Coronary artery (tissue), 2 donors: ENCODE measurements at regions not wholly inside any gene's neighbourhood (a gene's known extent, or its start where the extent isn't known, plus 50 kb on each side); places are given as distances from the start of the nearest gene placed in this dataset.
"Not testable (repeated sequence)": the region's sequence is repeated elsewhere in the genome, so short reads cannot be mapped to it uniquely, and the experiment has no call there.

Source experiments
- DNase-seq: peaks from one replicate; pipeline ENCODE4 v3.0.0-alpha.2; 2017; ENCODE audit warnings: low spot score
- H3K27ac ChIP-seq, 2 donors: fragments of 200-600 bp; sonication (generic); one replicate each; pipeline ENCODE4 v1.5.1; 2016 to 2019
- H3K4me3 ChIP-seq: fragments of 200-600 bp; sonication (generic); 2 replicates; pipeline ENCODE4 v1.5.1; 2016; ENCODE audit warnings: mild to moderate bottlenecking, moderate library complexity
- TF ChIP-seq, protein P1 (sequence below): fragments of 200-600 bp; sonication (generic); IDR thresholded peaks from one replicate; pipeline ENCODE4 v1.5.1; 2019; ENCODE audit warnings: antibody characterized with exemption

DNA sequence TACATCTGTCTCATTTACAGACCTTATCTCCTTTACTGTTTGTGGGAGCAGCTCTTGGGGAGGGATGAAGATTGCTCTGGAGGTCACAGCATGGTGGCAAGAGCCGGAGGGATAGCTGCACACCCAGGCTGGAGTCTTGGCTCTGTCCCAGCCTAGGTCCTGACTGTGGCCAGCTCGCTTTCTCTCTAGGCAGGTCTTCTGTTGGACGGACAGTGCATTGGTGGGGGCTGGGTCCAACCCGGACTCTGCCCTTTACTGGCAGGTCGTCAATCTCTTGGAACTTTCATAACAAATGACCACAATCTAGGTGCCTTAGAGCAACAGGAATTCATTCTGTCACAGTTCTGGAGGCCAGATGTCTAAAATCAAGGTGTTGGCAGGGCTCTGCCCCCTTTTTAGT is 319.8 kb upstream of the C1orf174 start:
- DNase-seq = no peak
- Histone ChIP-seq H3K27ac (no peak overlapping the region), H3K4me3 (no peak overlapping the region)
- TF ChIP-seq, protein P1, sequence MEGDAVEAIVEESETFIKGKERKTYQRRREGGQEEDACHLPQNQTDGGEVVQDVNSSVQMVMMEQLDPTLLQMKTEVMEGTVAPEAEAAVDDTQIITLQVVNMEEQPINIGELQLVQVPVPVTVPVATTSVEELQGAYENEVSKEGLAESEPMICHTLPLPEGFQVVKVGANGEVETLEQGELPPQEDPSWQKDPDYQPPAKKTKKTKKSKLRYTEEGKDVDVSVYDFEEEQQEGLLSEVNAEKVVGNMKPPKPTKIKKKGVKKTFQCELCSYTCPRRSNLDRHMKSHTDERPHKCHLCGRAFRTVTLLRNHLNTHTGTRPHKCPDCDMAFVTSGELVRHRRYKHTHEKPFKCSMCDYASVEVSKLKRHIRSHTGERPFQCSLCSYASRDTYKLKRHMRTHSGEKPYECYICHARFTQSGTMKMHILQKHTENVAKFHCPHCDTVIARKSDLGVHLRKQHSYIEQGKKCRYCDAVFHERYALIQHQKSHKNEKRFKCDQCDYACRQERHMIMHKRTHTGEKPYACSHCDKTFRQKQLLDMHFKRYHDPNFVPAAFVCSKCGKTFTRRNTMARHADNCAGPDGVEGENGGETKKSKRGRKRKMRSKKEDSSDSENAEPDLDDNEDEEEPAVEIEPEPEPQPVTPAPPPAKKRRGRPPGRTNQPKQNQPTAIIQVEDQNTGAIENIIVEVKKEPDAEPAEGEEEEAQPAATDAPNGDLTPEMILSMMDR = no peak

DNA sequence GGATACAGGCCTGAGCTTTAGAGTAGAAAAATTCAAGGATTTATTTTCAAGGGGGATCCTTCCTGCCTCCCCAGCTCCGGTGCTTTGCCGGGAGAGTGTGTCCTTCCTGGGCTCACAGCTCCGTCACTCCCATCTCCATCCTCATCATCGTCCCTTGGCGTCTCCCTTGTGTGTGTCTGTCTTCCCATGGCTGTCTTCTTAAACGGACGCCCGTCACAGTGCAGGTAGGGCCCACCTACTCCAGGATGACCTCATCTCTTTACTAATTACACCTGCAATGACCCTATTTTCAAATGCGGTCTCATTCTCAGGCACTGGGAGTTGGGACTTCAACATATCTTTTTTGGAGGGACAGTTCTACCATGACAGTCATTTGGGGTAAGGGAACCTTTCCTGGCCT is 320.3 kb upstream of the C1orf174 start:
- TF ChIP-seq, protein P1 = no peak
- H3K27ac ChIP-seq = no peak overlapping the region
- no peak overlapping the region for H3K4me3 ChIP-seq
- no peak for DNase-seq

DNA sequence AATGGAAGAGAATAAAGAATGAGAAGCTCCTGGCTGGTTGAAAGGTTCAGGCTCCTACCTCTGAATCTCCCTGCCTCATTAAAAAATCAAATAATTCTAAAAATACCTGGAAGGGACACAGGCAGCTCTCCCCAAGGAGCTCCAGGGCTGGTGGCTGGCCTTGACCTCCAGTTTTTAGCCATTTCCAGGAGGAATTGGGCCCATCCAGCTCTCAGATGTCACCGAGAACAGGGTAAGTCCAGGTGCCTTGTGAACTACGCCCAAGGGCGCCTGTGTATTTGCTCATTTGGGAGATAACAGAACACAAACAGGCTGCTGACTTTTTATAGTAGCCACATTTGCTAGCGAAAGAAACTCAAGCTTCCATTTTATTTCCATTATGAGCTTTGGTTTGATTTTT is 321.0 kb upstream of the C1orf174 start:
- Histone ChIP-seq H3K27ac (no peak overlapping the region), H3K4me3 (no peak overlapping the region)
- TF ChIP-seq, protein P1 = no peak
- DNase-seq = no peak

DNA sequence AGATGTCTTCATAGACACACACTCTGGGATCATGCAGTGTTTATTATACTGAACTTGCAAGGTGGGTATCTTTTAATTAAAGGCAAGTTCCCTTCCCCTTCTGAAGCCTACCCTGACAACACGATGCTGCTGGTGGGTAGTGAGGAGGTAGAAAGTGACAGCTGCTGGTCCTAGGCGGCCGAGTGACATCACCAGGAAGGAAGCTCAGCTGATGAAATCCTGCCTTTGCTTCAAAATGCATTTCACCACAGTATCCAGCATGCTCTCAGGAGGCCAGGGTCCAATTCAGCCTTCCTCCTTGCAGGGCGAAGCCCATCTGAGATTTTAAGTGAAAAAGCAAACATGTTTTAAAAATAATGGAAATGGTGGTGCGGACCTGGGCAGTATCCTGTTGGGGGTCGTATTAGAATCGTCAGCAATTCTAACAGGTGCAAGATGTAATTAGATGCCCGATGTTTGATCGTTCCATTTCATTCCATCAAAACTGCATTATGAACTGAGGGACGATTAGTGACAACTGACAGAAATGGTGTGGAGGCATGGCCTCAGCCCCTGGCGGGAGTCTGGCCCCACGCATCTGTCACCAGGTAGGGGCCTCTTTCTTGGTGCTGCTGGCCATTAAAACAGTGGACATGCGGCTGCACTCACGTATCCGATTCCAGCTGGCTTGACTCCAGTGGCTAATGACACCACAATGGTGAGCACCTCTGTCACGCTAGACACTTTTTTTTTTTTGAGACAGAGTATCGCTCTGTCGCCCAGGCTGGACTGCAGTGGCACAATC is 324.8 kb upstream of the C1orf174 start:
- Histone ChIP-seq H3K27ac (no peak overlapping the region), H3K4me3 (no peak overlapping the region)
- TF ChIP-seq, protein P1 = no peak
- DNase-seq = no peak

DNA sequence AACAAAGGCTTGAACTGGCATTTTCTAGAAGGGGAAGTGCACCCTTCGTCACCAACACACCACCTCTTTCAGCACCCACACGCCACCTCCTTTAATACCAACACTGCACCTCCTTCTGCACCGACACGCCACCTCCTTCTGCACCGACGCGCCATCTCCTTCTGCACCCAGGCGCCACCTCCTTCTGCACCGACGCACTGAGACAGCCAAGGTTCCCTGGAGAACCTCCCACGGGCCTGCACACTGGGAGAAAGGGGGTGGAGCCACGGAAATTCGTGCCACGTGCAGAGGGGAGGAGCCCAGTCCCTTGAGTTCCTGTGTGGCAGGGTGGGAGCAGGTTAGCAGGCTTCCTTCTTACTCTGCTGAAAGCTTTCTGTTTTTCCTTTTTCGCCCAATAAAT is 327.9 kb upstream of the C1orf174 start:
- H3K27ac ChIP-seq = no peak overlapping the region
- DNase-seq = no peak
- TF ChIP-seq, protein P1 = no peak
- H3K4me3 ChIP-seq = no peak overlapping the region

DNA sequence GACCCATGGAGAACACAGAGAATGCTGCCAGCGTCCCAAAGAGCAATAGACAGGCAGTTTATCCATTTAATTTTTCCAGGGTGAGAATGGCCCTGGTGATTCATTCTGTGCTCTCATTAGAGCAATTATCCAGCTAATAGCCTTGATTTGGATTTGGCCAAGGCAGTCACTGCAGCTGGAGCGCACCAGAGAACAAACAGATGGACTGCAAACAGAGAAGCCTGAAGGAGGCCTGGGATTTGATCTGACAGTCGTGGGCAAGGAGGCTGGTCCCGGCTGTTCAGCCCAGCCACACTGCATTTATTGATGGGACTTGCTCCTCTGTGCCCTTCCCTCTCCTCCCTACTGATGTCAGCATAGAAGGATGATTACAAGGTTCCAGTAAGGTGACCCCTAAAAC is 353.9 kb upstream of the C1orf174 start:
- TF ChIP-seq, protein P1 = no peak
- no peak overlapping the region for H3K4me3 ChIP-seq
- no peak overlapping the region for H3K27ac ChIP-seq
- no peak for DNase-seq

DNA sequence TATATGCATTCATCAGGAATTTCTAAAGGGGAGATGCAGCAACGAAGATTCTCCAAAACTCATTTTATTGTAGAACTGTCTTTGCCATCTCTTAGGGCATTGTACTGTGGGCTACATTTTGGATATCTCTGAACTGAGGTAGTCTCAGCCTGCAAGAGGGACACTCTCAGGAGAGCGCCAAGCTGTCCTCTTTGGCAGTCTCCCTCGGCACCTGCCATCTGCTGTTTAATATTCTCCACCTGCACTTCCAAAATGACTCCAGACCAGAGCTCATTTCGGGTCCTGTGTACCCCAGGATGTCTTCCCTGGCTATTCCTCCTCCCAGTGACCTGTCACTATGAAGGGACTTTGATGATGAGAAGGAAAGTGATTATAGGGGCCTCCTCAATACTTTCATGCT is 356.3 kb upstream of the C1orf174 start:
- H3K27ac ChIP-seq = no peak overlapping the region
- H3K4me3 ChIP-seq = no peak overlapping the region
- TF ChIP-seq, protein P1 = no peak
- DNase-seq = no peak

DNA sequence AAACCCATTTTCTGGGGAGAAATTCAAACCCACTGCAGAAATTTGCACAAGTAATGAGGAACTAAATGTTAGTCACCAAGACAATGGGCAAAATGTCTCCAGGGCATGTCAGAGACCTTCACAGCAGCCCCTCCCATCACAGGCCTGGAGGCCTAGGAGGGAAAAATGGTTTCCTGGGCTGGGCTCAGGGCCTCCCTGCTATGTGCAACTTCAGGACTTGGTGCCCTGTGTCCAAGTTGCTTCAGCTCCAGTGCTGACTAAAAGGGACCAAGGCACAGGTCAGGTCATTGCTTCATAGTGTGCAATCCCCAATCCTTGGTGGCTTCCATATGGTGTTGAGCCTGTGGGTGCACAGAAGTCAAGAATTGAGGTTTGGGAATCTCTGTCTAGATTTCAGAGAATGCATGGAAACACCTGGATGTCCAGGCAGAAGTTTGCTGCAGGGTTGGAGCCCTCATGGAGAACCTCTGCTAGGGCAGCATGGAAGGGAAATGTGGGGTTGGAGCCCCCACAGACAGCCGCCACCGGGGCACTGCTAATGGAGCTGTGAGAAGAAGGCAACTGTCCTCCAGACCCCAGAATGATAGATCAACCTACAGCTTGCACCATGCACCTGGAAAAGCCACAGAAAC is 358.2 kb upstream of the C1orf174 start:
- DNase-seq, H3K27ac ChIP-seq, H3K4me3 ChIP-seq: not testable (repeated sequence)
